K562 (cell line): ENCODE measurements at regions not wholly inside any gene's neighbourhood (a gene's known extent, or its start where the extent isn't known, plus 50 kb on each side); places are given as distances from the start of the nearest gene placed in this dataset.

Experiments
- ATAC-seq: fragments of 200-7000 bp; cut with Tn5 transposase; 3 replicates; pipeline ENCODE4 v1.9.1; 2020; ENCODE audit warnings: moderate library complexity
- BruUV-seq: library from RNA; stranded (reverse); fragments of 400-500 nt; replicated peaks from 2 replicates; lab custom pipeline; 2021; lab: Mats Ljungman, UMichigan
- CTCF ChIA-PET: fragments of 300-600 bp; formaldehyde crosslinking; extraction: SDS; loops from one replicate; lab custom pipeline; 2021; ENCODE audit warnings: low intra/inter-chr PET ratio; lab: Yijun Ruan, JAX
- POLR2A ChIA-PET: fragments of 300-600, 350-650 bp; sonication (Branson Sonifier 250); formaldehyde crosslinking; extraction: SDS; loops from one replicate; lab custom pipeline; 2021; ENCODE audit warnings: antibody characterized with exemption, inconsistent platforms; lab: Yijun Ruan, JAX
- DNase-seq, 4 experiments: peaks; one replicate each; pipeline versions ENCODE4 v3.0.0 to v3.0.0-alpha.2; 2011 to 2018; ENCODE audit warnings: low spot score in 3 of 4, mixed read lengths in 3 of 4; ENCODE audit errors: extremely low read depth in 1 of 4
- FAIRE-seq: peaks from 2 replicates; lab custom pipeline; 2011; peaks lifted over from hg19 to GRCh38; lab: Jason Lieb, UNC
- H2AFZ ChIP-seq: 2 replicates; pipeline ENCODE4 v1.6.0; 2011; ENCODE audit warnings: low read depth, low read length, control low read depth, inconsistent platforms
- H3K27ac ChIP-seq: fragments of 200-600 bp; 3 replicates; pipeline ENCODE4 v1.8.0; 2011; ENCODE audit warnings: low read depth, mild to moderate bottlenecking, control low read depth, inconsistent platforms, low read length, moderate library complexity, mixed read lengths; ENCODE audit errors: extremely low read depth
- H3K27me3 ChIP-seq, 2 experiments: fragments of 300-600 bp in 1 of 2; 2 replicates in 1 of 2; 3 replicates in 1 of 2; pipeline versions ENCODE4 v1.6.0 to v1.8.0; 2011; ENCODE audit warnings: inconsistent platforms in 2 of 2, low read length in 2 of 2, mild to moderate bottlenecking in 1 of 2, mixed read lengths in 1 of 2, moderate library complexity in 1 of 2; ENCODE audit not compliant: control insufficient read depth in 2 of 2, insufficient read depth in 2 of 2
- H3K36me3 ChIP-seq: fragments of 300-600 bp; 3 replicates; pipeline ENCODE4 v1.8.0; 2011; ENCODE audit warnings: mild to moderate bottlenecking, low read length, inconsistent platforms; ENCODE audit not compliant: control insufficient read depth, insufficient read depth
- H3K4me1 ChIP-seq, 2 experiments: fragments of 200-600 bp in 1 of 2; replicated peaks in 1 of 2; 2 replicates in 1 of 2; 3 replicates in 1 of 2; pipeline versions ENCODE4 v1.5.1 to v1.8.0; 2011; ENCODE audit warnings: inconsistent platforms in 2 of 2, low read length in 2 of 2, mild to moderate bottlenecking in 1 of 2, mixed read lengths in 1 of 2, moderate library complexity in 1 of 2; ENCODE audit not compliant: control insufficient read depth in 2 of 2, insufficient read depth in 2 of 2
- H3K4me2 ChIP-seq: 2 replicates; pipeline ENCODE4 v1.6.1; 2011; ENCODE audit warnings: low read length, control low read depth, inconsistent platforms, mixed read lengths; ENCODE audit not compliant: insufficient read depth
- H3K4me3 ChIP-seq: fragments of 200-600 bp; sonication (generic), shearing (Covaris generic); 2 replicates; pipeline ENCODE4 v1.5.1; 2016; ENCODE audit warnings: control low read depth, inconsistent platforms
- H3K79me2 ChIP-seq: fragments of 200-600 bp; 3 replicates; pipeline ENCODE4 v1.8.0; 2011; ENCODE audit warnings: low read length, inconsistent platforms; ENCODE audit not compliant: control insufficient read depth, insufficient read depth
- H3K9ac ChIP-seq, 2 experiments: 2 replicates each; pipeline versions ENCODE4 v1.6.0 to v1.6.1; 2011; ENCODE audit warnings: low read depth in 2 of 2, low read length in 2 of 2, control low read depth in 1 of 2, inconsistent platforms in 1 of 2, mild to moderate bottlenecking in 1 of 2, mixed read lengths in 1 of 2; ENCODE audit not compliant: insufficient read depth in 1 of 2
- H3K9me1 ChIP-seq: one replicate; pipeline ENCODE4 v1.6.0; 2011; ENCODE audit warnings: inconsistent platforms, mild to moderate bottlenecking, low read length, moderate library complexity; ENCODE audit not compliant: control insufficient read depth, insufficient read depth
- H3K9me3 ChIP-seq: replicated peaks from 2 replicates; pipeline ENCODE4 v1.5.1; 2011; ENCODE audit warnings: low read depth, low read length, inconsistent platforms; ENCODE audit not compliant: control insufficient read depth, insufficient read depth
- H4K20me1 ChIP-seq: replicated peaks from 2 replicates; pipeline ENCODE4 v1.6.1; 2011; ENCODE audit warnings: low read length, inconsistent platforms, mixed read lengths; ENCODE audit not compliant: control insufficient read depth, insufficient read depth
- ZBTB17 ChIP-seq: fragments of 450-650 bp; formaldehyde crosslinking; IDR thresholded peaks from 2 replicates; pipeline ENCODE4 v1.4.0; 2020; ENCODE audit warnings: mild to moderate bottlenecking
- ZFP30 ChIP-seq: fragments of 250-450 bp; sonication (Bioruptor Pico); IDR thresholded peaks from 2 replicates; pipeline ENCODE4 v1.8.0; 2022; ENCODE audit warnings: moderate library complexity, mild to moderate bottlenecking, inconsistent platforms, borderline replicate concordance
- ZNF583 ChIP-seq: fragments of 250-450 bp; sonication (Bioruptor Pico); IDR thresholded peaks from 2 replicates; pipeline ENCODE4 v1.4.0; 2020
- WGBS: fragments of 100-300 bp; shearing (Covaris generic); methylation state at CpG from one replicate; pipeline ENCODE4 v1.1.6; 2016; ENCODE audit warnings: low coverage, mixed read lengths; ENCODE audit not compliant: insufficient coverage; ENCODE audit errors: missing lambda C conversion rate; 5-methylcytosine and 5-hydroxymethylcytosine counted together
- in situ Hi-C: fragments of 300-500 bp; cut with MboI; formaldehyde crosslinking; loops from 4 replicates; pipeline ENCODE4 v1.15.0; 2018; ENCODE audit warnings: inconsistent platforms, mixed read lengths
- intact Hi-C: fragments of 100-400 bp; cut with micrococcal nuclease; formaldehyde crosslinking; loops from 2 replicates; pipeline ENCODE4 v1.14.2; 2022

- no peak for ATAC-seq
- DNase-seq = no peak
- H3K79me2 ChIP-seq = no peaks in the 10 kb centered on the region
- BruUV-seq = no TSS peak
- POLR2A ChIA-PET = no interaction called here
- in situ Hi-C loops = no loop called here
- TF ChIP-seq ZNF583 (CRISPR knock-in tag) (no peak), ZBTB17 (CRISPR knock-in tag) (no peak), ZFP30 (no peak)
- TF ChIP-seq, all 486 proteins: peak for 0
- H2AFZ ChIP-seq = no peak overlapping the region
- H3K9me1 ChIP-seq = no peaks in the 10 kb centered on the region
- H3K4me3 ChIP-seq = no peak overlapping the region
- WGBS = 2% methylated on average over 11 of the region's 11 CpGs
- no peak for FAIRE-seq
- H3K4me1 ChIP-seq = no peaks in the 10 kb centered on the region
- no peaks in the 10 kb centered on the region for H3K36me3 ChIP-seq
- CTCF ChIA-PET = no interaction called here
- intact Hi-C loops = no loop called here
- H3K9ac ChIP-seq = no peak overlapping the region
- peaks cover 5 to 26% of the 10 kb centered on the region in 2 experiments; a peak in 3 of 5 replicates for H3K27me3 ChIP-seq
- H3K4me2 ChIP-seq = no peak overlapping the region
- no peaks in the 10 kb centered on the region for H4K20me1 ChIP-seq
- H3K27ac ChIP-seq = no peak overlapping the region
- H3K9me3 ChIP-seq = no peaks in the 10 kb centered on the region
These were observed 95.7 kb downstream of the MYCN start for GRCh38 chr2:16035747-16036745.
